GM18520 (cell line): ENCODE measurements at regions not wholly inside any gene's neighbourhood (a gene's known extent, or its start where the extent isn't known, plus 50 kb on each side); places are given as distances from the start of the nearest gene placed in this dataset.
"Not testable (repeated sequence)": the region's sequence is repeated elsewhere in the genome, so short reads cannot be mapped to it uniquely, and the experiment has no call there.

Source experiments
- ATAC-seq: cut with Tn5 transposase; IDR thresholded peaks from one replicate; pipeline ENCODE4 v1.9.1; 2021; ENCODE audit not compliant: unreplicated experiment

GRCh38 chr21:28431527-28432200, 561.0 kb downstream of the LTN1 start:
- ATAC-seq: no peak

DNA sequence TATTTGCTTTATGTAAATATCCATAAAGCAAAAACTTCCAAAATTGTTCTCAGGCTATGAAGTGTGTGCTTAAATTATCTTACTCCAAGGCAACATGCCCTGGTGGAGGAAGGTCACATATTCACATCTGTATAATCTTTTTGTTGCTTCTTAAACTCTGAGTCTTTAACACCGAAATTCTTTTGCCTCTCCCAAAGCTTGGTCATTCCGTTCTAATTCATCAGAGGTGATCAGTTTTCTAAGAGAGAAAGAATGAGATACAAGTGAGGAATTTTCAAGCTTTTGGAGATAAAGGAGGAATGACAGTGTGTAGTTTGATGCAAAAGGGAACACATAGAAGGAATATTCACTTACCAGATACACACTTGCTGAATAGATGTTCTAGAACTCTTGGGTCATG, 561.7 kb downstream of the LTN1 start:
- ATAC-seq: no peak

- ATAC-seq: no peak
Measured at GRCh38 chr21:28429161-28429560, 563.5 kb downstream of the LTN1 start.

- no peak for ATAC-seq
Measured at GRCh38 chr21:28427394-28428022, 565.2 kb downstream of the LTN1 start.

- no peak for ATAC-seq
Measured at GRCh38 chr21:28426545-28426944, 566.1 kb downstream of the LTN1 start.

DNA sequence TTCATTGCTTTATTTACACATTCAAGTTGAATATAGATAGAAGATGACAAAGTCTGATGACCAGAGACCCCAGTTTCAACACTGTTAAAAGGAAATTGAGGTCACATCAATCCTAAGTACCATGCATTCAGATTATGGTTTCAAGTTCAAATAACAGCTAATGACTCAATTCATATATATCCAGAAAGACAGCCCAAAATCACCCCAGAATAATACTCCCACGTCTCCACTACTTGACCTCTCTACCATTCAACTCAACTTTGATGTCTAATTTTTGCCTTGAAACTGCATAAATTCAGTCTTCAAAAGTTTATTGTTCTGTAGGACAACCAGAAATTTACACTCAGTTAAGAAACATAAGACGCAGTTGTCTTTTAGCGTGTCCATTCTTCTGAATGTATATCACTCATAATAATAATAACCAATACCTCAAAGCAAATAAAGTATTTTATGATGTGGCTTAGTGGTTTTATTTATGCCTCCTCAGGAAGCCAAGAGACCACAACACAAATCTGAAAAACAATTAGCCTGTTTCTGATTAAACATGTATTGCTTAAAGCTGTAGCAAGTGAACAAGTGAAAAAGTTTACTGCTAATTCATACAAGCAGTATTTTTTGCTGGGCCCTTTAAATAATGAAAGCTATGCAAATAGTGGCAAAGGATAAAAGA, 569.0 kb downstream of the LTN1 start:
- ATAC-seq: no peak

DNA sequence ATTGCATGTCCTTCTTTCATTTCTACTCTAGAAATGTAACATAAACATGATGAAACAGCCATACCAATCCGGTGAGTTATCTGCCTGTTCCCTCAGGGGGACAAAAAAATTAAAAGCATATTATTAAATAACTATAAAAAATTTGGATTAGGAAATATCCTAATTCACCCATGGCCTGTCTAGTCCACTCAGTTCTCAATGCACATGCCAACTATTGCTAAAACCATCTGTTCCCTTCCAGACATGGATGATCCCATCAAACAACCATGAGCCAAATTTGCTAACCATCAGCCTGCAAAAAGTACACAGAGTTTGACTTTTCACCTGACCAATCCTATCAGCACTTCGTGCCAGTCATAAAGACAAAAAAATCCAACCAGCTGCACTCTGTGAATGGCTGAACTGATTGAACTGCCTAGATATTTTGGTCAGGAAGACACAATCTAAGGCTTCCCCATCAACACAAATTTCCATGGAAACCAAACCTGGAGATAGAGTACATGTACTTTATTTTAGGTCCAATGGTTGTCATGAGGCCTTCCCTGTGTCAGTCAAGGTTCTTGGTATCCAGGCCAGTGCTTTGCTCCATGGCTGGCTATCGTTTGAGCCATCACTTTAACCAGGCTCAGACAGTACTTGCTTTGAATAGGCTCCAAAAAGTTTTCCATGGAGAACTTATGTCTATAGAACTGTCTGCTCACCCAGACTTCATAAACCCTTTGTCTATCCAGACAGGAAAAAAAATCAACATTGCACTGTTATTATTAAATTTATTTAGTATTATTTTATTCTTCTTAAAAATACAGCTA, 570.8 kb downstream of the LTN1 start:
- no peak for ATAC-seq

DNA sequence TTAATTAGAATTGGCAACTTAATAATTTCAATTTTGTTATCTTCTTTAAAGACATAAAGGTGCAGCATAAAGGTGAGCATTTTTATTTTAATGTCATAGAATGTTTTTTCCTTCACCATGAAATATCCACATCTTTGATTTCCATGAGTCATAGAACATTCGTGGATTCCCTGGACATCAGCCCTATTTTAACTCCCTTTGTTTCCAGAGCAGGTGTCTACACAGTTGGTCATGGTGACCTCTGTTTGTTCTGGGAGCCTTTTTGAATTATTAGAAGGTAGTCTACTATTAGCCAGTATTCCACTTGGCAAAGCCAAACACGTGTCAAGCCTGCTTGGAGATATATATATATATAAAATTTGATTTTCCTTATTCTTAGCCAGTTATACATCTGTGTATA, 572.9 kb downstream of the LTN1 start:
- ATAC-seq: no peak

DNA sequence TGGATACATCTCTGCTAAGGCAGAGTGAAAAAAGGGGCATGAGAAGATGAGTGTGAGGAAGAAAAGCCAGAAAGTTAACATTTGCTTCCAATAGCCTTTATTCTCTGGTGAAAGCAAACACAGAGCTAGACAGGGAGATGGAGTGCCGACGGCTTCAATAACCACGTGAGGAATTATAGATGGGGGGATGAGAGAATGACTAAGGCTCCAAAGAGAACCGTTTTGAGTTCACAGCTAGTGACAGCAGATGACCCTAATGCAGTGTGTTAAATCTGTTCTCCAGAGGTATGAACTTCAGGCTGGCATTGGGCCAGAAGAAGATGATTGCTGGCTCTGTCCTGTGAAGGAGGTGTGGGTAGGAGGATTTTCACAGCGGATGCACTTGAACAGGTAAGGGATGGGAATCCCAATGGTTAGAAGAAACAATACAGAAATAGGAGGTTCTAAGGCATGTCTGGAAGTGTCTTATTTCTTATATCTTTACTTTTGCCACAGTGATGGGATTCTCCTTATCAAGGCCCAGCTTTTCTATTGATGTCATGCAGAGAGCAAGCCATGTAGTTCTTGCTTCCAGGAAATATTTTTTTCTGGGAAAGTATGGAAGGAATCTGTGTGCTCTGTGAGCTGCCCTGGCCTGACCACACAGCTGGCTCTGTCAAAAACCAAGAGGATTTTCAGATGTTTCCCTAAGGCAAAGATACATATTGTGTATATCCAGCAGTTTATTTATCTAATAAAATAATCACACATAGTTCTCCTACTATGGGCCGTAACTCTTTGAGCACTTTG, 573.8 kb downstream of the LTN1 start:
- no peak for ATAC-seq

DNA sequence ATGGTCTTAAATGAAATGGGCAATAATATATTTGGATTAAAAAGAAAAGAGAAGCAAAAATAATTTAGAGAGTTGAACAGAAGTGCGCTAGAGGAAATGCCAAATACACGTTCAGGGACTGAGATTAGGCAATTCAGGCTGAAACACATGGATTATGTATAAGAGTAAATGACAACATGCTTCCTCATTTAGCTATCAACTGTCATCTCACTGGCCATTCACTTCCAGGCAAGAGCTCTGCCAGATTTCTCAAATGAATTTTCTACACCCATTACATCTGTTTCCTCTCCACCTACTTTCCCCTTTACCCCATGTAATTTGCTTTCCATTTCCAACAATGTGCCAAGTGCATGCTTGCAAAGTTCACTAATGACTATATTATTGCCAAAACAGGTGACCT, 582.4 kb downstream of the LTN1 start:
- no peak for ATAC-seq

DNA sequence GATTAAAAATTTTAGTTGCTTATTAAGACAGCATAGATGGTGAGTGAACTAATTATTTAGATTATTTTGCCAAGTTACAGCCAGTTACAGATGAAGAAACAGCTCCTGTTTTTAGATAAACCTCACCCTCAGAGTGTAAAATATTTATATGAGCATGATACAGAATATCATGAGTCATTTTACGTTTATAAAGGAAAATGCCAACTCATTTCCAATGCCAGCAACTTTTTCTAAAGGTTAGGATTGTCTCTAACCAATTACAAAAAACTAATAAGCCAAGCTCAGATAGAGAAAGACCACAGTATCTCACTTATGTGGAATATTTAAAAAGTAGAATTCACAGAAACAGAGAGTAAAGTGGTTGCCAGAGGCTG, 590.1 kb downstream of the LTN1 start:
- no peak for ATAC-seq

DNA sequence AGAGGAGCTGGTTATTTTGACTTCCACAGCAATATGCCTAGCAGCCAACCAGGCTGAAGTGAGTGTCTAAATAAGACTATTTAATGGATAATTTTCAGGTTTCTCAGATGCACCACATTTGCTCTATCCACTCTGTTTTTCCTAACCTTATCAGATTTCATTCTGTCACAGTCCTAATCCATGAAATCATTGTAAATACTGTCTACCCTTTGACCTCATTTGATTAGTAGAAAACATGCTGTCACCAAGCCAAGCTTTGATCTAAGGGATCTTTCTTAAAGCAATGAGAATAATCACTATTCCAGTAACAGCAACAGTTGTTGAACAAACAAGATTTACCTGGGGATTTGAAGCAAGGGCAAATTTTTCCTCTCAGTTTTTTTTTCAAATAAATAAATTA, 595.6 kb downstream of the LTN1 start:
- ATAC-seq: no peak

DNA sequence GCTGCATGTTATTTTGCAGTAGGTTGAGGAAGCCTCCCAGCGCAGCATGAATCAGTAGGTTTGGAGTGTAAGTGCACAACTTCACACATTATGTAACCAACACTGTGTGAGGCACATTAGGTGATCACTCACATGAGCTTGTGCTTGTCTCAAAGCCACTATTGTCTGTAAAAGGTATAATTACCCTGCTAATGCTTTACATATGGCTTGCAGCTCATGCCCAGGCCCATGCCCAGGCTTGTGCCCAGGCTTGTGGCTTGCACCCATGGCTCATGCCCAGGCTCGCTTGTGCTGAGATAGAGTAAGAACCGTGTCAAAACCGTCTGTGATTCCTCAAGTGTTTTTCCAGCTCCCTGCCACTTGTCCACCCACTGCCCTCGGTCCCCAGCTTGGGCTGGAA, 596.3 kb downstream of the LTN1 start:
- no peak for ATAC-seq

DNA sequence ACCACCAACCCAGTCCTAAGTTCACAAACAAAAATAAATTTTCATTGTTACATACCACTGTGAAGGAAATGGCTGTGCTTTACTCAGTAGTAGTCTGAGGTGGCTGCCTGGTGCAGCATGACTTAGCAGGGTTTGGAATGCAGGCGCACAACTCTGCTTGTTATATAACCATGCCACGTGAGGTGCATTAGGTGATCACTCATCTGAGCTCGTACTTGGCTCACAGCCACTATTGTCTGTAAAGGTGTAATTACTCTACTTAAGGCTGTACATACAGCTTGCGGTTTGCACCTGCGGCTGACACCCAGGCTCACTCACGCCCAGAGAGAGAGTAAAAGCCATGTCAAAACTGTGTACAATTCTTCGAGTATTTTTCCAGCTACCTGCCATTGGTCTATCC, 599.4 kb downstream of the LTN1 start:
- ATAC-seq: no peak

- ATAC-seq: no peak
Measured at GRCh38 chr21:28391938-28392849, 600.5 kb downstream of the LTN1 start.

DNA sequence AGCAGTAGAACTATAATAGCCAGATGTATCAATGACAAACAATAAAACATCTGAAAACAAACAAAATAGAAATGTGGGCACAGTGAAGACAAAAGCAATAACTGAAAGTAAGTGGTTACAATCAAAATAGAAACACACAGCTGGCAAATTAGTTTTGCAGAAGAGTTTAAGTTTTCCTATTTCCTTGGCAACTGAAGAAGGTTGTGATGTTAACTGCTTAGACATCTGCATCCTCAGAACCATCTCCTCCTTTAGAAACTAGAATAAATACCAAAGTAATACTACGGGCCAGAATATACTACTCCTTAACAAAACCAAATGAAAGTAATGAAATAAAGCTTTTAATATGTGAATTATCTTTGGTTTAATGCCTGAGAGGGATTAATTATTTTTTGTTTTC, 605.5 kb downstream of the LTN1 start:
- no peak for ATAC-seq

DNA sequence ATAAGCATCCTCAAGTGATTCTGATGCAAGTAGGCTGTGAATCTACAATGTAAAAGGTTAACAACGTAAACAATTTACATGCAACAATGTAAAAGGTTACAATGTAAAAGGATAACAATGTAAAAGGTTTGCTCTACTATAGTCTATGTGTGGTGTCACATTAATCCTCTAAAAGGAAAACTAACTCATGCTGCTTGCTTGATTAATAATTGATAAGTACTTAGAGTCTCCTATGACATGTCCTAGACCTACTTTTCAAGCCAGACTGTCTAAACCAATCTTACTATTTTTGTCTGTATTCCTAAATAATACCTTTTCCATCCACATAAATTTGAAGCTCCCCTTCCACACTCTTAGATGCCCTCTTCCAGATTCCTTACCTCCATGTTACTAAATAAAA, 606.8 kb downstream of the LTN1 start:
- no peak for ATAC-seq

- not testable (repeated sequence) for ATAC-seq
Measured at GRCh38 chr21:28381000-28381745, 611.5 kb downstream of the LTN1 start.

DNA sequence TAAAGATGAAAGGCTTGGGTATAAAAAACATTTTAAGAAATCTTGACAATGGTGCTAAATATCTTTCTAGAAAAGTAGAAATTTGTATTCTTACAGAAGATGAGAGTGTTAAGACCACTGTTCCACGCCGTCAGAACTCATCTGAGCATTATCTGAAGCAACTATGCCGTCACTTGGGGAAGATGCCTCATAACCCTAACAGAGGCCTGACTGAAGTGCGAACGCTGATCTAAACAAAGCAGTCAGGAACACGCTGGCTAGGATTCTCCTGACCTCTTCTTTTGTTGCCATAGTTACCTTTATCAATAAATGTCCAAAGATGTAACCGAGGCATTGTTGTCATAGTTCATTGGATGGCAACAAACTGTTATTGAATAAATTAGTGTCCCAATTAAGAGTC, 612.4 kb downstream of the LTN1 start:
- no peak for ATAC-seq
